ENCODE measurements at regions not wholly inside any gene's neighbourhood (a gene's known extent, or its start where the extent isn't known, plus 50 kb on each side); places are given as distances from the start of the nearest gene placed in this dataset.

- 50 to 90% methylated on average over 1 of the region's 1 CpG for WGBS, 2 donors (ENCODE audit: low coverage in 1 of 2)
- TF ChIP-seq EP300 (IDR thresholded peaks at IDR 0.05) (no peak), POLR2AphosphoS5 (IDR thresholded peaks at IDR 0.05) (no peak), CTCF (IDR thresholded peaks at IDR 0.05) (no peak), POLR2A (IDR thresholded peaks at IDR 0.05) (no peak)
- no peak overlapping the region for H3K4me3 ChIP-seq
- H3K27me3 ChIP-seq, result no peaks in the 10 kb centered on the region
- H3K36me3 ChIP-seq, result no peaks in the 10 kb centered on the region
- no peak overlapping the region for H3K27ac ChIP-seq
- H3K4me1 ChIP-seq, result peaks cover 0 to 7% (median 0%) of the 10 kb centered on the region in 3 donors
- H3K9me3 ChIP-seq, result no peaks in the 10 kb centered on the region
- ATAC-seq, result no peak
Measured at GRCh38 chr7:106374437-106374836, 89.7 kb upstream of the NAMPT start.

GRCh38 chr7:106372595-106373318 lies 88.0 kb upstream of the NAMPT start:
- TF ChIP-seq CTCF (IDR thresholded peaks at IDR 0.05) (no peak), POLR2A (IDR thresholded peaks at IDR 0.05) (no peak), EP300 (IDR thresholded peaks at IDR 0.05) (no peak), POLR2AphosphoS5 (IDR thresholded peaks at IDR 0.05) (no peak)
- Histone ChIP-seq H3K4me3 (no peak overlapping the region), H3K27me3 (no peaks in the 10 kb centered on the region), H3K27ac (no peak overlapping the region), H3K36me3 (no peaks in the 10 kb centered on the region), H3K9me3 (no peaks in the 10 kb centered on the region), H3K4me1 (peaks cover 0 to 7% (median 0%) of the 10 kb centered on the region in 3 donors)
- WGBS, 2 donors (ENCODE audit: low coverage in 1 of 2), result 17 to 20% methylated on average over 1 to 3 of the region's 3 CpGs
- no peak for ATAC-seq

GRCh38 chr7:106372126-106372525 lies 87.3 kb upstream of the NAMPT start:
- H3K27ac ChIP-seq, result no peak overlapping the region
- H3K36me3 ChIP-seq, result no peaks in the 10 kb centered on the region
- H3K9me3 ChIP-seq, result no peaks in the 10 kb centered on the region
- WGBS, 2 donors (ENCODE audit: low coverage in 1 of 2), result 60 to 73% methylated on average over 2 of the region's 2 CpGs
- H3K4me1 ChIP-seq, result peaks cover 0 to 7% (median 0%) of the 10 kb centered on the region in 3 donors
- H3K4me3 ChIP-seq, result no peak overlapping the region
- TF ChIP-seq POLR2AphosphoS5 (IDR thresholded peaks at IDR 0.05) (no peak), EP300 (IDR thresholded peaks at IDR 0.05) (no peak), CTCF (IDR thresholded peaks at IDR 0.05) (no peak), POLR2A (IDR thresholded peaks at IDR 0.05) (no peak)
- no peaks in the 10 kb centered on the region for H3K27me3 ChIP-seq
- ATAC-seq, result no peak

- no peak overlapping the region for H3K27ac ChIP-seq
- TF ChIP-seq EP300 (IDR thresholded peaks at IDR 0.05) (no peak), POLR2AphosphoS5 (IDR thresholded peaks at IDR 0.05) (no peak), POLR2A (IDR thresholded peaks at IDR 0.05) (no peak), CTCF (IDR thresholded peaks at IDR 0.05) (no peak)
- peak; percentile 43 for ATAC-seq
- H3K36me3 ChIP-seq, result no peaks in the 10 kb centered on the region
- H3K27me3 ChIP-seq, result no peaks in the 10 kb centered on the region
- 85% methylated on average over 2 of the region's 4 CpGs; no CpG with 5 or more reads in 1 of the 2 donors for WGBS, 2 donors (ENCODE audit: low coverage in 1 of 2)
- H3K9me3 ChIP-seq, result no peaks in the 10 kb centered on the region
- peaks cover 0 to 7% (median 0%) of the 10 kb centered on the region in 3 donors for H3K4me1 ChIP-seq
- H3K4me3 ChIP-seq, result no peak overlapping the region
Measured at GRCh38 chr7:106371629-106372028, 86.8 kb upstream of the NAMPT start.

- no peaks in the 10 kb centered on the region for H3K9me3 ChIP-seq
- no peak overlapping the region for H3K4me3 ChIP-seq
- H3K4me1 ChIP-seq, result no peaks in the 10 kb centered on the region
- 89 to 94% methylated on average over 6 to 10 of the region's 10 CpGs for WGBS, 2 donors (ENCODE audit: low coverage in 1 of 2)
- no peak overlapping the region for H3K27ac ChIP-seq
- ATAC-seq, result no peak
- TF ChIP-seq POLR2AphosphoS5 (IDR thresholded peaks at IDR 0.05) (no peak), POLR2A (IDR thresholded peaks at IDR 0.05) (no peak), CTCF (IDR thresholded peaks at IDR 0.05) (no peak), EP300 (IDR thresholded peaks at IDR 0.05) (no peak)
- no peaks in the 10 kb centered on the region for H3K27me3 ChIP-seq
- H3K36me3 ChIP-seq, result no peaks in the 10 kb centered on the region
Measured at GRCh38 chr7:106370542-106370941, 85.8 kb upstream of the NAMPT start.
